ENCODE measurements at regions not wholly inside any gene's neighbourhood (a gene's known extent, or its start where the extent isn't known, plus 50 kb on each side); places are given as distances from the start of the nearest gene placed in this dataset.

DNA sequence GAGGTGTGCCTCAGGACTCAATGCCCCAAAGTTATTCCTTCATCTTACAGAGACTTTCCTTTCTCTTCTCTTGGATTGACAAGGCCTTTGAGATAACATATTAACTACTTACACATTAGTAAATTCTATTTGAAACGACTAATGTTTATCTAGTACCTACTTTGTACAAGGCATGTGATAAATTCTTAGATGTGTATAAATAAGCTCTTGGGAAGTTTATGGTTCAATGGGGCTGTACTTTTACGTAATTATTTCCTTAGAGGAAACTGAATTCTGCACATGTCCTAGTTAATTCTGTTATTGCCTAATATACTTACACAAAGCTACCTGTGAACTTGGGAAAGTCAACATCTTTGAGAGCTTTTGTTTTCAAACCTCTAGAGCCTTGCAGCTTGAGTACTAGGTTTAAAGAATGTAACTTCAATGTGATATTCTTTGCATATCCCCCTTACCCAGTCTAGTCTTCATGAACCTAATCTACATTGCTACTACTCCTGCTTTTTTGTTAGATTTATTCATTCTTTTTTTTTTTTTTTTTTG, 58.5 kb upstream of the RAP2B start:
- TF ChIP-seq, protein P1, sequence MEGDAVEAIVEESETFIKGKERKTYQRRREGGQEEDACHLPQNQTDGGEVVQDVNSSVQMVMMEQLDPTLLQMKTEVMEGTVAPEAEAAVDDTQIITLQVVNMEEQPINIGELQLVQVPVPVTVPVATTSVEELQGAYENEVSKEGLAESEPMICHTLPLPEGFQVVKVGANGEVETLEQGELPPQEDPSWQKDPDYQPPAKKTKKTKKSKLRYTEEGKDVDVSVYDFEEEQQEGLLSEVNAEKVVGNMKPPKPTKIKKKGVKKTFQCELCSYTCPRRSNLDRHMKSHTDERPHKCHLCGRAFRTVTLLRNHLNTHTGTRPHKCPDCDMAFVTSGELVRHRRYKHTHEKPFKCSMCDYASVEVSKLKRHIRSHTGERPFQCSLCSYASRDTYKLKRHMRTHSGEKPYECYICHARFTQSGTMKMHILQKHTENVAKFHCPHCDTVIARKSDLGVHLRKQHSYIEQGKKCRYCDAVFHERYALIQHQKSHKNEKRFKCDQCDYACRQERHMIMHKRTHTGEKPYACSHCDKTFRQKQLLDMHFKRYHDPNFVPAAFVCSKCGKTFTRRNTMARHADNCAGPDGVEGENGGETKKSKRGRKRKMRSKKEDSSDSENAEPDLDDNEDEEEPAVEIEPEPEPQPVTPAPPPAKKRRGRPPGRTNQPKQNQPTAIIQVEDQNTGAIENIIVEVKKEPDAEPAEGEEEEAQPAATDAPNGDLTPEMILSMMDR (IDR thresholded peaks at IDR 0.05), result no peak
- TF ChIP-seq ZFX (IDR thresholded peaks at IDR 0.05; ENCODE audit: borderline replicate concordance), result no peak

Data from 22Rv1 (cell line).